LoVo (cell line): ENCODE measurements at regions not wholly inside any gene's neighbourhood (a gene's known extent, or its start where the extent isn't known, plus 50 kb on each side); places are given as distances from the start of the nearest gene placed in this dataset.
"Not testable (repeated sequence)": the region's sequence is repeated elsewhere in the genome, so short reads cannot be mapped to it uniquely, and the experiment has no call there.

Source experiments
- DNase-seq: peaks from one replicate; pipeline ENCODE4 v3.0.0-alpha.2; 2016; ENCODE audit warnings: low spot score

- no peak for DNase-seq
These were observed 128.9 kb upstream of the PDE10A start for GRCh38 chr6:165791876-165792437.

GRCh38 chr6:165791306-165791705 lies 128.3 kb upstream of the PDE10A start:
- DNase-seq, result no peak

GRCh38 chr6:165782812-165783211 lies 119.8 kb upstream of the PDE10A start:
- no peak for DNase-seq

GRCh38 chr6:165782134-165782533 lies 119.1 kb upstream of the PDE10A start:
- no peak for DNase-seq

GRCh38 chr6:165777680-165778079 lies 114.6 kb upstream of the PDE10A start:
- DNase-seq, result no peak

- no peak for DNase-seq
These were observed 113.7 kb upstream of the PDE10A start for GRCh38 chr6:165776691-165777090.

GRCh38 chr6:165775721-165776120 lies 112.7 kb upstream of the PDE10A start:
- DNase-seq, result no peak

- DNase-seq, result no peak
These were observed 112.0 kb upstream of the PDE10A start for GRCh38 chr6:165774903-165775601.

- DNase-seq, result no peak
These were observed 107.5 kb upstream of the PDE10A start for GRCh38 chr6:165770397-165771082.

GRCh38 chr6:165769884-165770283 lies 106.8 kb upstream of the PDE10A start:
- no peak for DNase-seq

- DNase-seq, result no peak
These were observed 106.4 kb upstream of the PDE10A start for GRCh38 chr6:165769401-165769800.

- DNase-seq, result no peak
These were observed 105.9 kb upstream of the PDE10A start for GRCh38 chr6:165768961-165769360.

- DNase-seq, result no peak
These were observed 104.2 kb upstream of the PDE10A start for GRCh38 chr6:165767228-165767627.

GRCh38 chr6:165766457-165766856 lies 103.4 kb upstream of the PDE10A start:
- no peak for DNase-seq

GRCh38 chr6:165766026-165766425 lies 103.0 kb upstream of the PDE10A start:
- DNase-seq, result no peak

- DNase-seq, result not testable (repeated sequence)
These were observed 102.2 kb upstream of the PDE10A start for GRCh38 chr6:165765256-165765655.

- no peak for DNase-seq
These were observed 99.8 kb upstream of the PDE10A start for GRCh38 chr6:165762876-165763275.

GRCh38 chr6:165762125-165762524 lies 99.1 kb upstream of the PDE10A start:
- no peak for DNase-seq

GRCh38 chr6:165760803-165761185 lies 97.8 kb upstream of the PDE10A start:
- DNase-seq, result no peak

- no peak for DNase-seq
These were observed 97.2 kb upstream of the PDE10A start for GRCh38 chr6:165760126-165760802.

GRCh38 chr6:165758441-165758840 lies 95.4 kb upstream of the PDE10A start:
- DNase-seq, result no peak

- no peak for DNase-seq
These were observed 92.5 kb upstream of the PDE10A start for GRCh38 chr6:165755583-165755982.

GRCh38 chr6:165753506-165753905 lies 90.5 kb upstream of the PDE10A start:
- no peak for DNase-seq
